Thyroid gland (tissue), 4 donors: ENCODE measurements at regions not wholly inside any gene's neighbourhood (a gene's known extent, or its start where the extent isn't known, plus 50 kb on each side); places are given as distances from the start of the nearest gene placed in this dataset.

Source experiments
- DNase-seq, 2 donors: peaks; one replicate each; pipeline ENCODE4 v3.0.0-alpha.2; 2019
- H3K27ac ChIP-seq, 3 donors: fragments of 200-600 bp; sonication (generic); 1 replicate in 2 of 3; 2 replicates in 1 of 3; pipeline ENCODE4 v1.5.1; 2016 to 2019; ENCODE audit warnings: mild to moderate bottlenecking in 1 of 3, moderate library complexity in 1 of 3
- H3K27me3 ChIP-seq: fragments of 200-600 bp; sonication (generic); one replicate; pipeline ENCODE4 v1.5.1; 2019
- H3K36me3 ChIP-seq, 2 donors: fragments of 200-600 bp; sonication (generic); one replicate each; pipeline ENCODE4 v1.5.1; 2016 to 2019
- H3K4me1 ChIP-seq, 2 donors: fragments of 200-600 bp; sonication (generic); one replicate each; pipeline ENCODE4 v1.5.1; 2017 to 2019
- H3K4me3 ChIP-seq, 3 donors: fragments of 200-600 bp; sonication (generic); replicated peaks in 1 of 3; 1 replicate in 2 of 3; 2 replicates in 1 of 3; pipeline ENCODE4 v1.5.1; 2016; ENCODE audit warnings: mild to moderate bottlenecking in 1 of 3
- H3K9me3 ChIP-seq: fragments of 200-600 bp; sonication (generic); one replicate; pipeline ENCODE4 v1.5.1; 2017
- POLR2A ChIP-seq, 2 donors: fragments of 450-650 bp; IDR thresholded peaks; one replicate each; pipeline ENCODE4 v1.6.1; 2017; ENCODE audit warnings: antibody characterized with exemption in 2 of 2, mild to moderate bottlenecking in 2 of 2, moderate library complexity in 1 of 2
- WGBS, 2 donors: methylation state at CpG; one replicate each; pipeline ENCODE4 v1.1.5; 2017; 5-methylcytosine and 5-hydroxymethylcytosine counted together
- intact Hi-C: fragments of 100-400 bp; cut with DNase I; formaldehyde crosslinking; loops from one replicate; pipeline ENCODE4 v1.15.1; 2023
- TF ChIP-seq, protein P1 (sequence below), 6 experiments: fragments of 200-600 bp in 3 of 6; fragments of 450-650 bp in 3 of 6; sonication (generic) in 3 of 6; IDR thresholded peaks; one replicate each; pipeline ENCODE4 v1.5.1; 2016 to 2019; ENCODE audit warnings: antibody characterized with exemption in 6 of 6, mild to moderate bottlenecking in 2 of 6, inconsistent platforms in 1 of 6, moderate library complexity in 1 of 6

DNA sequence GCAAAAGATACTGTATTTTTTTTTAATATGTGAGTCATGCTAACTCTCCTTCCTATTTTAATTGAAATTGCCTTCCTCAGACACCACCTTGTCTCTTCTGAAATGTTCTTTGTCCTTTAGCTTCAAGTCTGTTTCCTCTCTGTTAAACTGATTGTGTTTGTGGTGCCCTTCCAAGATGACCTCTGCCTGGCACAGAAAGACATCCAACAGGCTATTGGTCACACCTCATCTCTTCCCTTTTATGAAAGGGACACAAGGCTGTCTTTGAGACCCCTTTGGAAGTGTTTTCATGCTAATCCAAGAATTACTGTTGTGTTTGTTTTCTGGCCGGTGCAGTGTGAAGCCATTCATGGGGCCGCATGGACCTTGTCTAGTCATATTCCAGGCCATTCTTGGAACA lies 94.0 kb upstream of the PIK3C3 start:
- Histone ChIP-seq H3K4me1 (no peaks in the 10 kb centered on the region), H3K9me3 (no peaks in the 10 kb centered on the region), H3K4me3 (no peak overlapping the region), H3K27me3 (no peaks in the 10 kb centered on the region), H3K27ac (no peak overlapping the region), H3K36me3 (no peaks in the 10 kb centered on the region)
- intact Hi-C loops = no loop called here
- WGBS, 2 donors = 64 to 76% methylated on average over 2 of the region's 2 CpGs
- TF ChIP-seq, protein P1, sequence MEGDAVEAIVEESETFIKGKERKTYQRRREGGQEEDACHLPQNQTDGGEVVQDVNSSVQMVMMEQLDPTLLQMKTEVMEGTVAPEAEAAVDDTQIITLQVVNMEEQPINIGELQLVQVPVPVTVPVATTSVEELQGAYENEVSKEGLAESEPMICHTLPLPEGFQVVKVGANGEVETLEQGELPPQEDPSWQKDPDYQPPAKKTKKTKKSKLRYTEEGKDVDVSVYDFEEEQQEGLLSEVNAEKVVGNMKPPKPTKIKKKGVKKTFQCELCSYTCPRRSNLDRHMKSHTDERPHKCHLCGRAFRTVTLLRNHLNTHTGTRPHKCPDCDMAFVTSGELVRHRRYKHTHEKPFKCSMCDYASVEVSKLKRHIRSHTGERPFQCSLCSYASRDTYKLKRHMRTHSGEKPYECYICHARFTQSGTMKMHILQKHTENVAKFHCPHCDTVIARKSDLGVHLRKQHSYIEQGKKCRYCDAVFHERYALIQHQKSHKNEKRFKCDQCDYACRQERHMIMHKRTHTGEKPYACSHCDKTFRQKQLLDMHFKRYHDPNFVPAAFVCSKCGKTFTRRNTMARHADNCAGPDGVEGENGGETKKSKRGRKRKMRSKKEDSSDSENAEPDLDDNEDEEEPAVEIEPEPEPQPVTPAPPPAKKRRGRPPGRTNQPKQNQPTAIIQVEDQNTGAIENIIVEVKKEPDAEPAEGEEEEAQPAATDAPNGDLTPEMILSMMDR (IDR thresholded peaks at IDR 0.05) = no peak
- no peak for TF ChIP-seq POLR2A (IDR thresholded peaks at IDR 0.05)
- DNase-seq = no peak

DNA sequence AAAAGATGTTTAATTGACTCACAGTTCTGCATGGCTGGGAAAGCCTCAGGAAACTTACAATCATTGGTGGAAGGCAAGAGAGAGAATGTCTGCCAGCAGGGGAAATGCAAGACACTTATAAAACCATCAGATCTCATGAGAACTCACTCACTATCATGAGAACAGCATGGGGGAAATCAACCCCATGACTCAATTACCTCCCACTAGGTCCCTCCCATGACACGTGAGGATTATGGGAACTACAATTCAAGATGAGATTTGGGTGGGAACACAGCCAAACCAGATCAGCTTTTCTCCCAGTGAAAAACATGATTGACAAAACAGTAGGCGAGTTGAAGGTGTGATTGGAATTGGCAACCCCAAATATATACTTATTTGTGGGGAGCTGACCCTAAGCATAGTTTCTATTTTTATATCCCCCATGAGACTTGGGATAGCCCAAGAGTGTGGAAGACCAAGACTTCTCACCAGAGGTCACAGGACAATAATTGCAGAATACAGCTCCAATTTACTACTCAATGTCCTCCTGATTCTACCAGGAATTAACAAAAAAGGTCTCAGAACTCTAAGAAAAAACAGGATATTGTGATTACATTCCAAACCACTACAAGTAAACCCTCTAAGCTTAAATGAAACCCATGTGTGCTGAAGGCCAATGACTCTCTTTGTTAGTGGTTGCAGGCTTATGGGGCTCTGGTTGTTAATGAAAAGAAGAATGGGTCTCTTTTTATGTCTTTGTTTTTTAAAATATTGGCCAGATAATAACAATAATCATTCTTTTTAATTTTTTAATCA lies 96.1 kb upstream of the PIK3C3 start:
- Histone ChIP-seq H3K4me3 (no peak overlapping the region), H3K36me3 (no peaks in the 10 kb centered on the region), H3K27me3 (no peaks in the 10 kb centered on the region), H3K9me3 (no peaks in the 10 kb centered on the region), H3K27ac (no peak overlapping the region), H3K4me1 (no peaks in the 10 kb centered on the region)
- DNase-seq = no peak
- WGBS, 2 donors = 70 to 74% methylated on average over 2 of the region's 2 CpGs
- intact Hi-C loops = no loop called here
- no peak for TF ChIP-seq POLR2A (IDR thresholded peaks at IDR 0.05)
- TF ChIP-seq, protein P1 (IDR thresholded peaks at IDR 0.05) = no peak

DNA sequence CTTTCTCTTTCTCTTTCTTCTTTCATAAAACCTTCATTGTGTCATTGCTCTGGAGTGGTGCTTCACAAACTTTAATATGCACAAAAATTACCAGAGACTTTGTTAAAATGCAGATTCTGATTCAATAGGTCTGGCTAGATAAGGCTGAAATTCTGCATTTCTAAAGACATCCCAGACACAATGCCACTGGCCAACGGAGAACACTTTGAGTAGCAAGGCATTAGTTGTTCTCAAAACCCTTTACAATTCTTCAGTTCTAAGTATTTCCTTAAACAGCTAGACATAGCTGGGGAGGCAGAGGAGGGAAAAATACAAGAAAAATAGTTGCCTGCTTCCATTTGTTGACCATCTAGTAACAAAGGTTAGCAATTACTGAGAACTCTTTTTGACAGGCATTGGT lies 101.8 kb upstream of the PIK3C3 start:
- Histone ChIP-seq H3K4me1 (no peaks in the 10 kb centered on the region), H3K27me3 (no peaks in the 10 kb centered on the region), H3K27ac (no peak overlapping the region), H3K4me3 (no peak overlapping the region), H3K36me3 (no peaks in the 10 kb centered on the region), H3K9me3 (no peaks in the 10 kb centered on the region)
- intact Hi-C loops = no loop called here
- DNase-seq = no peak
- TF ChIP-seq POLR2A (IDR thresholded peaks at IDR 0.05) = no peak
- TF ChIP-seq, protein P1 (IDR thresholded peaks at IDR 0.05) = no peak
- 38 to 50% methylated on average over 1 of the region's 1 CpG for WGBS, 2 donors

DNA sequence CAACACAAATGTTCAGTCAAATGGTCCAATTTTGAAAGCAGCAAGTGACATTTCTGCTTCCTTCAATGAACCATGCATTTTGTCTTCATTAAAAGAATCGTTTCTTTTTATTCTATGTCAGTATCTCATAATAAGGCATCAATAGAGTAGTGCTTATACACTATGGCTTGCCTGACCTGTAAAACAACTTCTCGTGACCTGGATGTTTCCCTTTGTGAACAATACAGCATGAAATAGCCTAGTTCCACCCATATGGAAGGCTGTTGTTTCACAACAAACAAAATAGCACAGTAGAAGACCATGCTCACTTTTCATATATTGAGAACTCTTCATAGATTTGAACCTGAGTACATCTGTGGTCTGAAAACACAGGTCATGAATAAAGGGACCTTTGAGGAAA lies 104.3 kb upstream of the PIK3C3 start:
- H3K4me1 ChIP-seq = no peaks in the 10 kb centered on the region
- 78 to 90% methylated on average over 2 of the region's 2 CpGs for WGBS, 2 donors

DNA sequence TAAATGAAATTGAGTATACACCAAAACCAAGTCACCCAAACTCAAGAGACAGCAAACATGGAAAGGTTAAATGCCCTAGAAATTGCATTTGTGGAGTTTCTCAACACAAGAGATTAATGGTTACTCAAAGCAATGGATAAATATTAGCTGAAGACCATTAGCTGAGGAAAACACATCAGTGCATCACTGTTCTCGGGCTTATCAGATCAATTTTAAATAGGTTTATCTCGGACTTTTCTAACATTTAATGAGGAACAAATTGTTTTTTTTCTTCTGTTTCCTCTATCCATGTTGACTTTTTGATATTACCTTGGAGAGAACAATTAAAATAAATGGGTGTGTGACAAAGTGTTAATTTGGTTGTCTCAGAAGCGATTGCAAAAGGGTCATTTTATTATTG lies 105.4 kb upstream of the PIK3C3 start:
- TF ChIP-seq, protein P1 (IDR thresholded peaks at IDR 0.05) = no peak
- no peak for TF ChIP-seq POLR2A (IDR thresholded peaks at IDR 0.05)
- WGBS, 2 donors = 75 to 81% methylated on average over 3 of the region's 3 CpGs
- Histone ChIP-seq H3K9me3 (no peaks in the 10 kb centered on the region), H3K4me3 (no peak overlapping the region), H3K4me1 (no peaks in the 10 kb centered on the region), H3K27ac (no peak overlapping the region), H3K36me3 (no peaks in the 10 kb centered on the region), H3K27me3 (no peaks in the 10 kb centered on the region)
- intact Hi-C loops = no loop called here
- no peak for DNase-seq

More for the DNA sequence above, 104.3 kb upstream of the PIK3C3 start:
- intact Hi-C loops = no loop called here
- Histone ChIP-seq H3K36me3 (no peaks in the 10 kb centered on the region), H3K9me3 (no peaks in the 10 kb centered on the region), H3K27me3 (no peaks in the 10 kb centered on the region), H3K27ac (no peak overlapping the region), H3K4me3 (no peak overlapping the region)
- DNase-seq = no peak
- TF ChIP-seq POLR2A (IDR thresholded peaks at IDR 0.05) = no peak
- TF ChIP-seq, protein P1 (IDR thresholded peaks at IDR 0.05) = no peak
